ENCODE measurements at regions not wholly inside any gene's neighbourhood (a gene's known extent, or its start where the extent isn't known, plus 50 kb on each side); places are given as distances from the start of the nearest gene placed in this dataset.
"Not testable (repeated sequence)": the region's sequence is repeated elsewhere in the genome, so short reads cannot be mapped to it uniquely, and the experiment has no call there.

GRCh38 chr7:50908628-50909290 is 126.1 kb upstream of the GRB10 start:
- DNase-seq = no peak
- no peaks in the 10 kb centered on the region for H3K27me3 ChIP-seq
- H3K4me3 ChIP-seq (replicated peaks in 1 of 3) = no peak overlapping the region
- intact Hi-C loops (cut with DNase I) = no loop called here
- H3K27ac ChIP-seq = no peak overlapping the region
- WGBS, 2 donors = 52 to 54% methylated on average over 2 of the region's 2 CpGs
- H3K9me3 ChIP-seq = no peaks in the 10 kb centered on the region
- no peaks in the 10 kb centered on the region for H3K36me3 ChIP-seq
- H3K4me1 ChIP-seq = no peaks in the 10 kb centered on the region
- TF ChIP-seq POLR2A (IDR thresholded peaks at IDR 0.05) = no peak
- no peak for TF ChIP-seq CTCF (IDR thresholded peaks at IDR 0.05)

- H3K9me3 ChIP-seq; H3K27ac ChIP-seq; H3K27me3 ChIP-seq; H3K4me1 ChIP-seq; DNase-seq; intact Hi-C loops (cut with DNase I); H3K36me3 ChIP-seq; H3K4me3 ChIP-seq (replicated peaks in 1 of 3): not testable (repeated sequence)
- WGBS, 2 donors = 76 to 93% methylated on average over 21 to 31 of the region's 31 CpGs
These were observed 116.1 kb upstream of the GRB10 start for GRCh38 chr7:50898604-50899477.

- H3K4me3 ChIP-seq (replicated peaks in 1 of 3); H3K4me1 ChIP-seq; intact Hi-C loops (cut with DNase I); H3K9me3 ChIP-seq; H3K27ac ChIP-seq; H3K36me3 ChIP-seq; DNase-seq; H3K27me3 ChIP-seq: not testable (repeated sequence)
- 52 to 59% methylated on average over 5 to 6 of the region's 6 CpGs for whole genome bisulfite sequencing, 2 donors
These were observed 104.4 kb upstream of the GRB10 start for GRCh38 chr7:50887061-50887460.

- Histone ChIP-seq H3K9me3 (no peaks in the 10 kb centered on the region), H3K36me3 (no peaks in the 10 kb centered on the region), H3K27ac (no peak overlapping the region), H3K4me3 (replicated peaks in 1 of 3) (no peak overlapping the region), H3K4me1 (no peaks in the 10 kb centered on the region), H3K27me3 (no peaks in the 10 kb centered on the region)
- 72 to 87% methylated on average over 4 of the region's 4 CpGs for WGBS, 2 donors
- DNase-seq = no peak
- intact Hi-C loops (cut with DNase I) = no loop called here
- TF ChIP-seq CTCF (IDR thresholded peaks at IDR 0.05) (no peak), POLR2A (IDR thresholded peaks at IDR 0.05) (no peak)
These were observed 89.7 kb upstream of the GRB10 start for GRCh38 chr7:50872437-50872836.

GRCh38 chr7:50869108-50869725 is 86.5 kb upstream of the GRB10 start:
- Histone ChIP-seq H3K9me3 (no peaks in the 10 kb centered on the region), H3K36me3 (no peaks in the 10 kb centered on the region), H3K27me3 (no peaks in the 10 kb centered on the region), H3K4me3 (replicated peaks in 1 of 3) (no peak overlapping the region), H3K4me1 (no peaks in the 10 kb centered on the region), H3K27ac (no peak overlapping the region)
- DNase-seq = no peak
- TF ChIP-seq POLR2A (IDR thresholded peaks at IDR 0.05) (no peak), CTCF (IDR thresholded peaks at IDR 0.05) (no peak)
- 70 to 81% methylated on average over 5 of the region's 5 CpGs for WGBS, 2 donors
- intact Hi-C loops (cut with DNase I) = no loop called here

All from thyroid gland (tissue), 4 donors.